CD4-positive, alpha-beta T cell (primary cell): ENCODE measurements at regions not wholly inside any gene's neighbourhood (a gene's known extent, or its start where the extent isn't known, plus 50 kb on each side); places are given as distances from the start of the nearest gene placed in this dataset.

Experiments used
- ATAC-seq: fragments of 200-7000 bp; cut with Tn5 transposase; one replicate; pipeline ENCODE4 v1.10.0; 2022; ENCODE audit warnings: mild to moderate bottlenecking; ENCODE audit not compliant: poor library complexity
- CTCF ChIA-PET: fragments of 350-600 bp; sonication (Branson Sonifier 250); formaldehyde crosslinking; loops from one replicate; lab custom pipeline; 2021; ENCODE audit warnings: antibody characterized with exemption, inconsistent platforms; lab: Charles Lee
- POLR2A ChIA-PET: fragments of 350-600 bp; sonication (Branson Sonifier 250); formaldehyde crosslinking; loops from one replicate; lab custom pipeline; 2021; ENCODE audit warnings: antibody characterized with exemption, inconsistent platforms; lab: Charles Lee
- DNase-seq, 14 experiments: peaks; one replicate each; pipeline ENCODE4 v3.0.0-alpha.2; 2013 to 2020; ENCODE audit warnings: mixed read lengths in 2 of 14
- H3K27ac ChIP-seq, 2 donors: one replicate each; pipeline versions ENCODE4 v1.5.1 to v1.7.0; 2013; ENCODE audit warnings: low read length in 2 of 2, low read depth in 1 of 2, mild to moderate bottlenecking in 1 of 2
- H3K27me3 ChIP-seq, 2 experiments: 1 replicate in 1 of 2; 2 replicates in 1 of 2; pipeline versions ENCODE4 v1.6.1 to v1.7.0; 2013; ENCODE audit warnings: low read length in 2 of 2, control low read depth in 1 of 2, mild to moderate bottlenecking in 1 of 2, moderate library complexity in 1 of 2; ENCODE audit not compliant: insufficient read depth in 2 of 2, control insufficient read depth in 1 of 2
- H3K36me3 ChIP-seq: one replicate; pipeline ENCODE4 v1.6.1; 2013; ENCODE audit warnings: low read length, control low read depth; ENCODE audit not compliant: insufficient read depth
- H3K4me1 ChIP-seq: one replicate; pipeline ENCODE4 v1.6.1; 2013; ENCODE audit warnings: low read length, control low read depth; ENCODE audit not compliant: insufficient read depth
- H3K4me3 ChIP-seq: one replicate; pipeline ENCODE4 v1.5.1; 2013; ENCODE audit warnings: mild to moderate bottlenecking, low read length, moderate library complexity
- H3K9me3 ChIP-seq, 2 experiments: 1 replicate in 1 of 2; 2 replicates in 1 of 2; pipeline versions ENCODE4 v1.6.1 to v1.7.0; 2013; ENCODE audit warnings: low read length in 2 of 2, mild to moderate bottlenecking in 2 of 2, control low read depth in 1 of 2, moderate library complexity in 1 of 2; ENCODE audit not compliant: control insufficient read depth in 1 of 2, insufficient read depth in 1 of 2
- H3K27ac Mint-ChIP-seq: one replicate; pipeline ENCODE4 v1.8.0; 2020; ENCODE audit warnings: mixed read lengths
- H3K27me3 Mint-ChIP-seq: one replicate; pipeline ENCODE4 v1.8.0; 2021; ENCODE audit warnings: mixed read lengths
- H3K36me3 Mint-ChIP-seq: one replicate; pipeline ENCODE4 v1.8.0; 2021; ENCODE audit warnings: low read depth, mixed read lengths
- H3K4me1 Mint-ChIP-seq: one replicate; pipeline ENCODE4 v1.8.0; 2021; ENCODE audit warnings: low read depth, mixed read lengths
- H3K4me3 Mint-ChIP-seq: one replicate; pipeline ENCODE4 v1.8.0; 2020; ENCODE audit warnings: mild to moderate bottlenecking, mixed read lengths
- H3K9me3 Mint-ChIP-seq: one replicate; pipeline ENCODE4 v1.8.0; 2020; ENCODE audit warnings: mixed read lengths
- CTCF ChIP-seq: fragments of 200-600 bp; IDR thresholded peaks from one replicate; pipeline ENCODE4 v1.8.0; 2022; ENCODE audit warnings: antibody characterized with exemption, mild to moderate bottlenecking
- intact Hi-C, 2 experiments: fragments of 100-400 bp; cut with DNase I in 1 of 2; cut with micrococcal nuclease in 1 of 2; formaldehyde crosslinking; loops; one replicate each; pipeline versions ENCODE4 v1.15.1 to v1.9.0; 2023 to 2025; cut with DNase I, micrococcal nuclease

GRCh38 chr22:26766510-26767350, 109.3 kb downstream of the MIAT start:
- Histone ChIP-seq H3K36me3 (peaks cover 23% of the 10 kb centered on the region), H3K4me1 (no peaks in the 10 kb centered on the region), H3K4me3 (no peak overlapping the region), H3K27ac (no peak overlapping the region), H3K9me3 (peaks cover 0 to 3% of the 10 kb centered on the region in 2 experiments), H3K27me3 (no peaks in the 10 kb centered on the region)
- TF ChIP-seq CTCF: no peak
- H3K36me3 Mint-ChIP-seq: peaks cover 77% of the 10 kb centered on the region
- ATAC-seq: no peak
- ChIA-PET CTCF (no interaction called here), POLR2A (no interaction called here)
- no peaks in the 10 kb centered on the region for H3K9me3 Mint-ChIP-seq
- H3K4me3 Mint-ChIP-seq: no peak overlapping the region
- H3K4me1 Mint-ChIP-seq: no peaks in the 10 kb centered on the region
- intact Hi-C loops: no loop called here
- H3K27ac Mint-ChIP-seq: no peak overlapping the region
- no peaks in the 10 kb centered on the region for H3K27me3 Mint-ChIP-seq
- no peak for DNase-seq

- POLR2A ChIA-PET: no interaction called here
- CTCF ChIA-PET: no interaction called here
- no peak for ATAC-seq
- no peaks in the 10 kb centered on the region for H3K27me3 ChIP-seq
- Mint-ChIP-seq H3K4me3 (no peak overlapping the region), H3K9me3 (no peaks in the 10 kb centered on the region), H3K27ac (no peak overlapping the region), H3K36me3 (peaks cover 76% of the 10 kb centered on the region), H3K4me1 (no peaks in the 10 kb centered on the region), H3K27me3 (no peaks in the 10 kb centered on the region)
- no peak overlapping the region for H3K4me3 ChIP-seq
- peaks cover 23% of the 10 kb centered on the region for H3K36me3 ChIP-seq
- no peak for TF ChIP-seq CTCF
- intact Hi-C loops: no loop called here
- peaks cover 0 to 3% of the 10 kb centered on the region in 2 experiments for H3K9me3 ChIP-seq
- no peak for DNase-seq
- H3K27ac ChIP-seq: no peak overlapping the region
- H3K4me1 ChIP-seq: no peaks in the 10 kb centered on the region
Observed at GRCh38 chr22:26767351-26768155, 110.2 kb downstream of the MIAT start.

GRCh38 chr22:26768156-26768515, 110.7 kb downstream of the MIAT start:
- Histone ChIP-seq H3K4me3 (no peak overlapping the region), H3K27me3 (no peaks in the 10 kb centered on the region), H3K36me3 (peaks cover 17% of the 10 kb centered on the region), H3K27ac (no peak overlapping the region), H3K4me1 (no peaks in the 10 kb centered on the region), H3K9me3 (peaks cover 0 to 3% of the 10 kb centered on the region in 2 experiments)
- intact Hi-C loops: no loop called here
- POLR2A ChIA-PET: no interaction called here
- peaks cover 71% of the 10 kb centered on the region for H3K36me3 Mint-ChIP-seq
- H3K4me3 Mint-ChIP-seq: no peak overlapping the region
- no peaks in the 10 kb centered on the region for H3K4me1 Mint-ChIP-seq
- no peak overlapping the region for H3K27ac Mint-ChIP-seq
- no peaks in the 10 kb centered on the region for H3K27me3 Mint-ChIP-seq
- DNase-seq (no peak), ATAC-seq (no peak)
- no peak for TF ChIP-seq CTCF
- H3K9me3 Mint-ChIP-seq: no peaks in the 10 kb centered on the region
- CTCF ChIA-PET: no interaction called here
